Thyroid gland (tissue), 4 donors: ENCODE measurements at regions not wholly inside any gene's neighbourhood (a gene's known extent, or its start where the extent isn't known, plus 50 kb on each side); places are given as distances from the start of the nearest gene placed in this dataset.

ENCODE experiments used
- DNase-seq, 2 donors: peaks; one replicate each; pipeline ENCODE4 v3.0.0-alpha.2; 2019
- H3K27ac ChIP-seq, 3 donors: fragments of 200-600 bp; sonication (generic); 1 replicate in 2 of 3; 2 replicates in 1 of 3; pipeline ENCODE4 v1.5.1; 2016 to 2019; ENCODE audit warnings: mild to moderate bottlenecking in 1 of 3, moderate library complexity in 1 of 3
- H3K27me3 ChIP-seq: fragments of 200-600 bp; sonication (generic); one replicate; pipeline ENCODE4 v1.5.1; 2019
- H3K36me3 ChIP-seq, 2 donors: fragments of 200-600 bp; sonication (generic); one replicate each; pipeline ENCODE4 v1.5.1; 2016 to 2019
- H3K4me1 ChIP-seq, 2 donors: fragments of 200-600 bp; sonication (generic); one replicate each; pipeline ENCODE4 v1.5.1; 2017 to 2019
- H3K4me3 ChIP-seq, 3 donors: fragments of 200-600 bp; sonication (generic); replicated peaks in 1 of 3; 1 replicate in 2 of 3; 2 replicates in 1 of 3; pipeline ENCODE4 v1.5.1; 2016; ENCODE audit warnings: mild to moderate bottlenecking in 1 of 3
- H3K9me3 ChIP-seq: fragments of 200-600 bp; sonication (generic); one replicate; pipeline ENCODE4 v1.5.1; 2017
- CTCF ChIP-seq, 6 experiments: fragments of 200-600 bp in 3 of 6; fragments of 450-650 bp in 3 of 6; sonication (generic) in 3 of 6; IDR thresholded peaks; one replicate each; pipeline ENCODE4 v1.5.1; 2016 to 2019; ENCODE audit warnings: antibody characterized with exemption in 6 of 6, mild to moderate bottlenecking in 2 of 6, inconsistent platforms in 1 of 6, moderate library complexity in 1 of 6
- POLR2A ChIP-seq, 2 donors: fragments of 450-650 bp; IDR thresholded peaks; one replicate each; pipeline ENCODE4 v1.6.1; 2017; ENCODE audit warnings: antibody characterized with exemption in 2 of 2, mild to moderate bottlenecking in 2 of 2, moderate library complexity in 1 of 2
- WGBS, 2 donors: methylation state at CpG; one replicate each; pipeline ENCODE4 v1.1.5; 2017; 5-methylcytosine and 5-hydroxymethylcytosine counted together
- intact Hi-C: fragments of 100-400 bp; cut with DNase I; formaldehyde crosslinking; loops from one replicate; pipeline ENCODE4 v1.15.1; 2023

DNA sequence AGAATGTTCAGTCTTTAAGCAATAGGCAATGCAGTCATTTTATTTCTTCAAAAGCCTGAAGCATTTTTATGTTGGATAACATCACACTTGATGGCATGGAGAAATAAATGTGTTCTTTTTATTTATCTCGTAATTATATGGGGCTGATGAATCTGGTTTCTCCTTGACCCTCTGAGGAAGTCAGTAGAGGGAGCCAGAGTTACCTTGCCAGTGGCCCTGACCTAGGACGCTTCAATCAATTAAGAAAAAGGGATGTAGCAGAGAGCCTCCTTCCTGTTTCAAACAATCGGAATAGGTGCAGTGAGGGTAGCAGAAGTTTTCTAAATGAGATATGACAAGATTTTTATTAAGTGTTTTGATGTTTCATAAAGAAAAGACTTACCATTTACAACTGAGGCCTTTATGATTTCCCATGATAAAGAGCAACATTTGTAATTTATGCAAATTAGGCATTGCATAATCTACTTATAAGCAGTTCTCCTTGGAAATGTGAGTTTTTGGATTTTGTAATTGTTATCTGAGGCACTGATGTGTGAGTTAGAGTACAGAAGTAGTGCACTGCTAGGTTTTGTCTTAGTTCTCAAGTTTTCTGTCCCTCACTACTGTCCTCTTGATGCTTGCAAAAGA lies 129.1 kb downstream of the RAP2B start:
- DNase-seq: no peak
- H3K27ac ChIP-seq: no peak overlapping the region
- no peaks in the 10 kb centered on the region for H3K9me3 ChIP-seq
- TF ChIP-seq POLR2A (IDR thresholded peaks at IDR 0.05) (no peak), CTCF (IDR thresholded peaks at IDR 0.05) (peak in 4 of 6 experiments; percentile 12 to 63 (median 49))
- H3K36me3 ChIP-seq: no peaks in the 10 kb centered on the region
- intact Hi-C loops: no loop called here
- WGBS, 2 donors: 58 to 61% methylated on average over 3 of the region's 3 CpGs
- no peak overlapping the region for H3K4me3 ChIP-seq
- H3K4me1 ChIP-seq: no peaks in the 10 kb centered on the region
- H3K27me3 ChIP-seq: no peaks in the 10 kb centered on the region

GRCh38 chr3:153293265-153293664 lies 131.2 kb downstream of the RAP2B start:
- no peaks in the 10 kb centered on the region for H3K9me3 ChIP-seq
- no peak for TF ChIP-seq CTCF (IDR thresholded peaks at IDR 0.05)
- no peak for TF ChIP-seq POLR2A (IDR thresholded peaks at IDR 0.05)
- no peaks in the 10 kb centered on the region for H3K36me3 ChIP-seq
- peak overlapping the region in 1 of 3 donors; percentile 31 for H3K27ac ChIP-seq
- H3K4me3 ChIP-seq: no peak overlapping the region
- no peaks in the 10 kb centered on the region for H3K27me3 ChIP-seq
- 29 to 46% methylated on average over 5 of the region's 5 CpGs for WGBS, 2 donors
- no peaks in the 10 kb centered on the region for H3K4me1 ChIP-seq
- intact Hi-C loops: no loop called here
- DNase-seq: no peak

- Histone ChIP-seq H3K9me3 (no peaks in the 10 kb centered on the region), H3K27ac (no peak overlapping the region), H3K4me1 (no peaks in the 10 kb centered on the region), H3K27me3 (no peaks in the 10 kb centered on the region), H3K4me3 (no peak overlapping the region), H3K36me3 (no peaks in the 10 kb centered on the region)
- intact Hi-C loops: no loop called here
- TF ChIP-seq CTCF (IDR thresholded peaks at IDR 0.05) (no peak), POLR2A (IDR thresholded peaks at IDR 0.05) (no peak)
- no peak for DNase-seq
Measured at GRCh38 chr3:153295901-153296300, 133.9 kb downstream of the RAP2B start.

GRCh38 chr3:153305189-153305588 lies 143.2 kb downstream of the RAP2B start:
- H3K27me3 ChIP-seq: no peaks in the 10 kb centered on the region
- peak overlapping the region in 2 of 3 donors; percentile 43 to 58 for H3K27ac ChIP-seq
- peak; percentile 40 to 55 for DNase-seq
- H3K4me3 ChIP-seq: no peak overlapping the region
- H3K9me3 ChIP-seq: no peaks in the 10 kb centered on the region
- intact Hi-C loops: no loop called here
- TF ChIP-seq CTCF (IDR thresholded peaks at IDR 0.05) (no peak), POLR2A (IDR thresholded peaks at IDR 0.05) (no peak)
- H3K4me1 ChIP-seq: peaks cover 10 to 21% of the 10 kb centered on the region in 2 donors
- no peaks in the 10 kb centered on the region for H3K36me3 ChIP-seq
- WGBS, 2 donors: 19 to 34% methylated on average over 2 of the region's 2 CpGs

DNA sequence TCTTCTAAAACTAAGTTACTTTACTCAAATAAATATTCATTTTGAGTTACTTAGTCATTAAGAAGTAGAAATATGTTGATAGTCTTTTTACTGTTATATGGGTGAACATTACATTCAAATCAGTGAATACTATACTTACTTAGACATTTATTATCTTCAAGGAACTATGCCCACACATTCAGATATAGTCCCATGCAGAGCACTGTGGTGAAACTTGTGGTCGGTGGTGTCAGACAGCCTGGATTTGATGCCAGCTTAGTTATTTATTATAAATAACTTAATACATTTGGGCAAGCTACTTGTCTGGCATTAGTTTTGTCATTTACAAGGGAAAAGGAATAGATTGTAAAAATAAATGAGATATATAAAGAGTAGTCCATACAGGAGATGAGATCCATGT lies 149.5 kb downstream of the RAP2B start:
- intact Hi-C loops: no loop called here
- no peak for DNase-seq
- no peaks in the 10 kb centered on the region for H3K36me3 ChIP-seq
- no peak overlapping the region for H3K4me3 ChIP-seq
- no peaks in the 10 kb centered on the region for H3K4me1 ChIP-seq
- H3K9me3 ChIP-seq: no peaks in the 10 kb centered on the region
- H3K27me3 ChIP-seq: no peaks in the 10 kb centered on the region
- 93 to 98% methylated on average over 1 of the region's 1 CpG for WGBS, 2 donors
- no peak overlapping the region for H3K27ac ChIP-seq
- TF ChIP-seq CTCF (IDR thresholded peaks at IDR 0.05) (no peak), POLR2A (IDR thresholded peaks at IDR 0.05) (no peak)
